ENCODE measurements at regions not wholly inside any gene's neighbourhood (a gene's known extent, or its start where the extent isn't known, plus 50 kb on each side); places are given as distances from the start of the nearest gene placed in this dataset.

DNA sequence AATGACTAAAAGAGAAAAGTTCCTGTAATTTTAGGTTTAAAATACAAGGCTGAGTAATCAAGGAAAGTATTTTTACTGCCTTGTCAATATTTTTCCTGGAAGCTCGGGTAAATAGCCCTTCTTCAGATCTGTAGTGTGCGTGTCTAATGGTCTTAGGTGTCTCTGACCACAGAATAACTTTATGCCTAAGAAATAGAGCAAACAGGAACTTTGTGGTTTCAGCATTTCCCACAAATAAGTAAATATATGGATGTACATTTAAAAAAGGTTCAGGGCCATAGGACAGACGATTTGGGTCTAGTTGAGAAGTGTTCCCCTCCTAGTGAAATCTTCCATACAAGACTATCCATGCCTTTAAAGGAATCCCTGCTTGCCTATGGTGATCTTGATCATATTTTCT lies 107.0 kb downstream of the ZC3H11B start:
- no peak overlapping the region for H3K4me3 ChIP-seq (ENCODE audit: extremely low read depth, insufficient read depth, low read length, poor library complexity, severe bottlenecking)
- no peak overlapping the region for H3K27ac ChIP-seq (ENCODE audit: low read depth, low read length, severe bottlenecking)
- H3K4me1 ChIP-seq (ENCODE audit: control insufficient read depth, insufficient read depth, low read length, poor library complexity, severe bottlenecking): no peaks in the 10 kb centered on the region
- H3K36me3 ChIP-seq (ENCODE audit: control insufficient read depth, insufficient read depth, low read length): no peaks in the 10 kb centered on the region
- 88% methylated on average over 1 of the region's 3 CpGs; no CpG with 5 or more reads in 1 of the 2 experiments for WGBS, 2 experiments (ENCODE audit: insufficient coverage in 2 of 2)
- H3K9me3 ChIP-seq (ENCODE audit: control insufficient read depth, low read length): no peaks in the 10 kb centered on the region

DNA sequence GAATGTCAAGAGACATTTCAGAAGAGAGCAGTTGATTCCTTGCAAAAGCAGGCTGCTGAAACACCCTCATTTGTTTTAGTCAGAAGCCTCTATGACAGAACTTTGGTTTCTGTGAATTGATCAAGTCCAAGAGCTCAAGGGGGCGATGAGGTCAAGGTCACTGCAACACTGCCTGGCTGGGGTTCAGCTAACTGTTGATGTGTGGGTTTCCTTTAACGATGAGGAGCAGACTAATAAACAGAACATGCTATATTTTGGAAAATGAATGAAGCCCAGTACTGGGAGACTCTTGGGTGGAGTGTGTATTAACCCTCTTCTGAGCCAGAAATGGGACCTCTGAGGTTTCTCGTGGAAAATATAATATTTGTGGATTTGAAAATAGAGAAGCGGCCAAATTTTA lies 109.3 kb downstream of the ZC3H11B start:
- WGBS, 2 experiments (ENCODE audit: insufficient coverage in 2 of 2): 85 to 100% methylated on average over 2 to 3 of the region's 4 CpGs
- Histone ChIP-seq H3K4me3 (ENCODE audit: extremely low read depth, insufficient read depth, low read length, poor library complexity, severe bottlenecking) (no peak overlapping the region), H3K27ac (ENCODE audit: low read depth, low read length, severe bottlenecking) (no peak overlapping the region), H3K9me3 (ENCODE audit: control insufficient read depth, low read length) (no peaks in the 10 kb centered on the region), H3K4me1 (ENCODE audit: control insufficient read depth, insufficient read depth, low read length, poor library complexity, severe bottlenecking) (no peaks in the 10 kb centered on the region), H3K36me3 (ENCODE audit: control insufficient read depth, insufficient read depth, low read length) (no peaks in the 10 kb centered on the region)

DNA sequence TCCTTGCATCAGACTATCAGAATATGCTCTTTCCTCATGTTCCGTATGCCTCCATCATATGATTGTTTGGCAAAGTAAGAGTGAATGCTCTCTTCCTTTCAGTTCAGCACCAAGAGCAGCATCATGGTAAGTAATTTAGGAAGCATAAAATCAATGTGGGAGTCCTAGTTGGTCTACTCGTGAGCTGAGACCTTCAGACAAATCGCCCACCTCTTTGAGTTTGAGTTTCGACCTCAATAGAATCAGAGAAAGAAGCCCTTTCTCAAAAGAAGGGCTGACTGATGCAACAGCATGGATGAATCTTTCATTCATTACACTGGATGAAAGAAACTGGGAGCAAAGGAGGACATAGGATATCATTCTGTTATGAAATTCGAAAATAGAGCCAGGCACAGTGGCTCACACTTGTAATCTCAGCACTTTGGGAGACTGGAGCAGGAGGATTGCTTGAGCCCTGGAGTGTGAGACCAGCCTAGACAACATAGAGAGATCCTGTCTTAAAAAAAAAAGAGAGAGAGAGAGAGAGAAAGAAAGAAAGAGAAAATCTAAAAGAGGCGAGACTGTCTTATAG lies 112.5 kb downstream of the ZC3H11B start:
- 82 to 96% methylated on average over 5 to 6 of the region's 6 CpGs for WGBS, 2 experiments (ENCODE audit: insufficient coverage in 2 of 2)
- no peak overlapping the region for H3K4me3 ChIP-seq (ENCODE audit: extremely low read depth, insufficient read depth, low read length, poor library complexity, severe bottlenecking)
- H3K9me3 ChIP-seq (ENCODE audit: control insufficient read depth, low read length): no peaks in the 10 kb centered on the region
- no peaks in the 10 kb centered on the region for H3K36me3 ChIP-seq (ENCODE audit: control insufficient read depth, insufficient read depth, low read length)
- no peaks in the 10 kb centered on the region for H3K4me1 ChIP-seq (ENCODE audit: control insufficient read depth, insufficient read depth, low read length, poor library complexity, severe bottlenecking)
- H3K27ac ChIP-seq (ENCODE audit: low read depth, low read length, severe bottlenecking): no peak overlapping the region

DNA sequence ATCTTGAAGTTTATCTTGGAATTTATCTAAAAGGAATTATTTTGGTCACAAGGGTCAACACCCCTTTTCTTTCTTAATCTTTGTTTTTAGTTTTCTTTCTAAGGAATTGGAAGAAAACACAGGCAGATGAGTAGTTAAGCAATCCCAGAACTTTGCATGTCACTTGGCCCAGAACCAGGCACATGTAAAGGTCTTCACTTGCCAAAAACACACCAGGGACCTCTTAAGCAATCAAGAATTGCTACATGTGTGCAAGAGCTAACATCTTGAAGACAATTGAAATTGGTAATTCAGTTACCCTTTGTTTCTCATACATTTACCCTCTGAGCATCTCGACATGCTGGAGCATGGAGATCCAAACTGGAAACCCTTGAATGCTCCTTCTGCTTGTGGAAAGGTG lies 114.2 kb downstream of the ZC3H11B start:
- no peaks in the 10 kb centered on the region for H3K36me3 ChIP-seq (ENCODE audit: control insufficient read depth, insufficient read depth, low read length)
- no peaks in the 10 kb centered on the region for H3K9me3 ChIP-seq (ENCODE audit: control insufficient read depth, low read length)
- H3K4me3 ChIP-seq (ENCODE audit: extremely low read depth, insufficient read depth, low read length, poor library complexity, severe bottlenecking): no peak overlapping the region
- 86 to 100% methylated on average over 1 of the region's 1 CpG for WGBS, 2 experiments (ENCODE audit: insufficient coverage in 2 of 2)
- H3K27ac ChIP-seq (ENCODE audit: low read depth, low read length, severe bottlenecking): no peak overlapping the region
- H3K4me1 ChIP-seq (ENCODE audit: control insufficient read depth, insufficient read depth, low read length, poor library complexity, severe bottlenecking): no peaks in the 10 kb centered on the region

DNA sequence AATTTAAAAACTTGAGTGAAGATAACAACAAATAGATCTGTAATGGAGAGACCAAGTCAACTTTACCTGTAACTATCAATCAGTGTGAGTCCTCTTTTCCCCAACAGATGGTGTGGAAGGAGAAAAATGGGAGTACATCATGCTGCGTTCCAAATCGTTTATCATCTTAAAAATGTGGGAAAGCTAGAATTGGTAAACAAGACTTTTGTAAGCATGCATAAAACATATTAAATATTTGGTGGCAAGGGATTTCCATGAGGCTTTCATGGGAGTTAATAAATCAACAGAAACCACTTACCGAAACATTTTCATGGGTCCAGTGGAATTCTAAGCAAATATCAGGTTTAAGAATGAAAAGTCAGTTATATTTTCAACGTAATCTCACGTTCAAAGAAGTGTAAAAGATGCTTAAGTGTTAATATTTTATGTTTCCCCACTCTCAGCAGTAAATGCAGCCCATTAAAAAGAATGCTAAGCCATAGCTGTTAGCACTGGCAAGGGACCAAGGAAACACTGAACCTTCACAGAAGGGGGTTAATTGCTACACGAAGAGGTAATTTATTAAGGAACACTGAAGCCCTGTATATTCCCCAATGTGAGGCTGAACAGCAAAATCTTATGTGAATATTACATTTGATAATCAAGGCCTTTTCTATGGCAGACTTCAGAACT lies 117.0 kb downstream of the ZC3H11B start:
- no CpG with 5 or more reads among the region's 6 CpGs for WGBS, 2 experiments (ENCODE audit: insufficient coverage in 2 of 2)

DNA sequence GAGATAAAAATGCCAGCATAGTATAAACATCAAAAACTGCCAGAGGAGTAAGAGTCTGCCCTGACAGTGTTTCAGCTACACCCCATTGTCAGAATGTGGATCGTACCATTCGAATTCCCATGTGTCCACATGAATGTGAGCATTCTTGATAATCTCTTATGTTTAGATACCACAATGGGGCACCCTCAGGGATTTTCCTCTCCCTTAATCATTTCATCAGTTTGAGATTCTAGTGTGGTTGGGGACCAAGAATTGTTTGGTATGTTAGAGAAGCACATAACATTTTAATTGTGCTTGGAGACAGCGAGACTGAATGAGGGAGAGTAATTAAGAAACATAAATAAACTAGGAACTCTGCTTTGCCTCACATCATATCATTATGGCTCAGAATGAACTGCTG lies 120.2 kb downstream of the ZC3H11B start:
- no CpG with 5 or more reads among the region's 3 CpGs for WGBS, 2 experiments (ENCODE audit: insufficient coverage in 2 of 2)
- Histone ChIP-seq H3K4me1 (ENCODE audit: control insufficient read depth, insufficient read depth, low read length, poor library complexity, severe bottlenecking) (no peaks in the 10 kb centered on the region), H3K36me3 (ENCODE audit: control insufficient read depth, insufficient read depth, low read length) (no peaks in the 10 kb centered on the region), H3K27ac (ENCODE audit: low read depth, low read length, severe bottlenecking) (no peak overlapping the region), H3K9me3 (ENCODE audit: control insufficient read depth, low read length) (no peaks in the 10 kb centered on the region), H3K4me3 (ENCODE audit: extremely low read depth, insufficient read depth, low read length, poor library complexity, severe bottlenecking) (no peak overlapping the region)

More for the DNA sequence above, 117.0 kb downstream of the ZC3H11B start:
- Histone ChIP-seq H3K36me3 (ENCODE audit: control insufficient read depth, insufficient read depth, low read length) (no peaks in the 10 kb centered on the region), H3K4me1 (ENCODE audit: control insufficient read depth, insufficient read depth, low read length, poor library complexity, severe bottlenecking) (no peaks in the 10 kb centered on the region), H3K9me3 (ENCODE audit: control insufficient read depth, low read length) (no peaks in the 10 kb centered on the region), H3K4me3 (ENCODE audit: extremely low read depth, insufficient read depth, low read length, poor library complexity, severe bottlenecking) (no peak overlapping the region), H3K27ac (ENCODE audit: low read depth, low read length, severe bottlenecking) (no peak overlapping the region)

DNA sequence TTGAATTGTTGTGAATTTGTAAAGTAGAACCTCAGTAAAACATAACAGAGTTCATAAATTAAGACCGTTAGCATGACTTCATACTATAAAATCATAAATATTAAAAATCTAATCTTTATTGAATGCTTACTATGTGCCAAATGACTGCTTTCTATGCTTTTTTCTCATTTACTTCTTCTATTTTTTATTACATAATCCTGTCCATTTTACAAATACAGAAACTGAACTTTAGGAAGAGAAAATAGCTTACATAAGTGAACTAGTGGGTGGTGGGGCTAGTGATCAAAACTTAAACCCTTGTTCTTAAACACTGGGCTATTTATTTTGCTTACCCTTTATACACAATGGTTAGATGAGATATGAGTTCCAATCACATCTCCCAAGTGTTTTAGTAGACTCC lies 122.3 kb downstream of the ZC3H11B start:
- Histone ChIP-seq H3K27ac (ENCODE audit: low read depth, low read length, severe bottlenecking) (no peak overlapping the region), H3K36me3 (ENCODE audit: control insufficient read depth, insufficient read depth, low read length) (no peaks in the 10 kb centered on the region), H3K4me3 (ENCODE audit: extremely low read depth, insufficient read depth, low read length, poor library complexity, severe bottlenecking) (no peak overlapping the region), H3K4me1 (ENCODE audit: control insufficient read depth, insufficient read depth, low read length, poor library complexity, severe bottlenecking) (no peaks in the 10 kb centered on the region), H3K9me3 (ENCODE audit: control insufficient read depth, low read length) (no peaks in the 10 kb centered on the region)
- WGBS, 2 experiments (ENCODE audit: insufficient coverage in 2 of 2): no CpG with 5 or more reads among the region's 1 CpG

DNA sequence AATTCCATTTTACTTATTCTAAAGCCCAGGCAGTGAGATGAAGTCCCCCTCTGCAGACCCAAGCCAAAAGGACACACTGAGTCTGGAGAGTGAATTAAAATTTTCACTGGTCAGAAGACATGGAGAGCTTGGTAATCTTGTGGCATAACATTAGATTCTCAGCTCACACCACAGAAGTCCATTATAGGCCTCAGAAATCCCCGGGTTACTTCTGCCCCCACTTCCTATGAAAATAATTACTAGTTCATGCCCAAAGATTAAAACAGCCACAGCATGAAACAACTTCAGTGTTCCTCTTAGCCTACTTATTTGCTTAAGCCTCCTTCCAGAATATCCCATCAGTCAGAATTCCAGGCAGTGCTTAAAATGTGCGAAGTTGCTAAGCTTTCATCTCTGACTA lies 123.3 kb downstream of the ZC3H11B start:
- H3K4me3 ChIP-seq (ENCODE audit: extremely low read depth, insufficient read depth, low read length, poor library complexity, severe bottlenecking): no peak overlapping the region
- no peaks in the 10 kb centered on the region for H3K36me3 ChIP-seq (ENCODE audit: control insufficient read depth, insufficient read depth, low read length)
- no peak overlapping the region for H3K27ac ChIP-seq (ENCODE audit: low read depth, low read length, severe bottlenecking)
- no peaks in the 10 kb centered on the region for H3K9me3 ChIP-seq (ENCODE audit: control insufficient read depth, low read length)
- 67 to 91% methylated on average over 1 of the region's 2 CpGs for WGBS, 2 experiments (ENCODE audit: insufficient coverage in 2 of 2)
- H3K4me1 ChIP-seq (ENCODE audit: control insufficient read depth, insufficient read depth, low read length, poor library complexity, severe bottlenecking): no peaks in the 10 kb centered on the region

DNA sequence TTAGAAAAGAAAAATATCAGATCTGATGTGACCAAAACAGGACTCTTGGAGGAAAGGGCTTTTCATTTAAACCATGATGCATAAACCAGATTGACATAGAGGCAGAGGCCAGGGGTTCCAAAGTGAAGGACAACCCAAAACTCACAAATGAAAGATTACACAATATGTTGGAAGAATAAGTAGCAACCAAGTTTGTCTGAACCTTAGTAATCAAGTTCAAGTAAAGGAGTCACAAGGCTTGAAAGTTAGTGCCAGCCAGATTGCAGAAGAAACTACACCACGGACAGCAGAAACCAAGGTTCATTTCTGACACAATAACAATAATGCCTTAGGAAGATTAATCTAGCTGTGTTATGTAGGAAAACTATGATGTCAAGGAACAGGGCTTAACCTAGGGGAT lies 124.6 kb downstream of the ZC3H11B start:
- no CpG with 5 or more reads among the region's 1 CpG for WGBS, 2 experiments (ENCODE audit: insufficient coverage in 2 of 2)
- Histone ChIP-seq H3K4me3 (ENCODE audit: extremely low read depth, insufficient read depth, low read length, poor library complexity, severe bottlenecking) (no peak overlapping the region), H3K36me3 (ENCODE audit: control insufficient read depth, insufficient read depth, low read length) (no peaks in the 10 kb centered on the region), H3K9me3 (ENCODE audit: control insufficient read depth, low read length) (no peaks in the 10 kb centered on the region), H3K4me1 (ENCODE audit: control insufficient read depth, insufficient read depth, low read length, poor library complexity, severe bottlenecking) (no peaks in the 10 kb centered on the region), H3K27ac (ENCODE audit: low read depth, low read length, severe bottlenecking) (no peak overlapping the region)

DNA sequence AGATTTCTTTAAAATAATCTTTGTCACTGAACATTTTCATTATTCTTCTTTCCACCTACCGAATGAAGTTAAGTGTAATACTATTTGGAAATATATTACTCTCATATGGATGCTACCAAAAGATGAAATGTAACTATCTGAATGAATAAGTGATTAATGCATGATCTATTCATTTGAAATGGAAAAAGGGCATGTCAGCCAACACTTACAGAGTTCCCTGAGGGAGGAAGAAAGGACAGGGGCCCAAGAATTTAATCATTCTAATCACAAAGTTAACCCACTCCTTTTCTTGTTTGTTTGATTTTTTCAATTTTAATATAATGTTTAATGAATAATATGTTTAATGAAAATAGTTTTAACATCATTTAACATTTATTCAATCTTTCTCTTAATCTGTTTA lies 129.4 kb downstream of the ZC3H11B start:
- Histone ChIP-seq H3K9me3 (ENCODE audit: control insufficient read depth, low read length) (no peaks in the 10 kb centered on the region), H3K4me1 (ENCODE audit: control insufficient read depth, insufficient read depth, low read length, poor library complexity, severe bottlenecking) (peaks cover 6% of the 10 kb centered on the region), H3K4me3 (ENCODE audit: extremely low read depth, insufficient read depth, low read length, poor library complexity, severe bottlenecking) (no peak overlapping the region), H3K27ac (ENCODE audit: low read depth, low read length, severe bottlenecking) (no peak overlapping the region), H3K36me3 (ENCODE audit: control insufficient read depth, insufficient read depth, low read length) (no peaks in the 10 kb centered on the region)
- WGBS, 2 experiments (ENCODE audit: insufficient coverage in 2 of 2): no CpG with 5 or more reads among the region's 1 CpG

DNA sequence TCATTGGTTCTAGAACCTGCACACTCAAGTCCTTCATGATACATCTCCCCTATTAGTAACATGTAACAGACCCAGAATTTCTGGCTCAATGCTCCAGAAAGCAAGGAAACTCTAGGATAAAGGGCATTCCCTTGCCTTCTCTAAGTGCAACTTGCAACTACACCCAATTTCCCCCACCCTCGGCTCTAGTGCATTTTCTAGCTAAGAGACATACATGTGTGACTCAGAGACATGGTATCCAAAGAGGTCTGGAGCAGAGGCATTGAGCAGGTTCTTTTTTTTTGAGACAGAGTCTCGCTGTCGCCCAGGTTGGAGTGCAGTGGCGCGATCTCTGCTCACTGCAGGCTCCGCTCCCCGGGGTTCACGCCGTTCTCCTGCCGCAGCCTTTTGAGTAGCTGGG lies 132.9 kb downstream of the ZC3H11B start:
- peaks cover 10% of the 10 kb centered on the region for H3K4me1 ChIP-seq (ENCODE audit: control insufficient read depth, insufficient read depth, low read length, poor library complexity, severe bottlenecking)
- no peaks in the 10 kb centered on the region for H3K36me3 ChIP-seq (ENCODE audit: control insufficient read depth, insufficient read depth, low read length)
- 84 to 90% methylated on average over 5 to 9 of the region's 10 CpGs for WGBS, 2 experiments (ENCODE audit: insufficient coverage in 2 of 2)
- H3K4me3 ChIP-seq (ENCODE audit: extremely low read depth, insufficient read depth, low read length, poor library complexity, severe bottlenecking): no peak overlapping the region
- H3K27ac ChIP-seq (ENCODE audit: low read depth, low read length, severe bottlenecking): no peak overlapping the region
- no peaks in the 10 kb centered on the region for H3K9me3 ChIP-seq (ENCODE audit: control insufficient read depth, low read length)
